Heart left ventricle (tissue), 16 donors: ENCODE measurements at regions not wholly inside any gene's neighbourhood (a gene's known extent, or its start where the extent isn't known, plus 50 kb on each side); places are given as distances from the start of the nearest gene placed in this dataset.

ENCODE experiments used
- ATAC-seq, 4 donors: fragments of 200-7000 bp; cut with Tn5 transposase; one replicate each; pipeline ENCODE4 v1.9.1; 2020 to 2022; ENCODE audit warnings: moderate library complexity in 4 of 4, mild to moderate bottlenecking in 3 of 4, moderate number of reproducible peaks in 1 of 4
- DNase-seq, 5 donors: peaks; one replicate each; pipeline ENCODE4 v3.0.0-alpha.2; 2020
- H3K27ac ChIP-seq, 12 donors: fragments of 200-600 bp; sonication (generic) in 4 of 12; one replicate each; pipeline versions ENCODE4 v1.5.0 to v1.8.0; 2016 to 2022; ENCODE audit warnings: mild to moderate bottlenecking in 2 of 12
- H3K27me3 ChIP-seq, 9 donors: fragments of 200-600 bp; sonication (generic) in 2 of 9; one replicate each; pipeline versions ENCODE4 v1.5.1 to v1.8.0; 2016 to 2022; ENCODE audit warnings: mild to moderate bottlenecking in 3 of 9
- H3K36me3 ChIP-seq, 9 donors: fragments of 200-600 bp; sonication (generic) in 2 of 9; one replicate each; pipeline versions ENCODE4 v1.5.0 to v1.8.0; 2018 to 2022; ENCODE audit warnings: mild to moderate bottlenecking in 2 of 9
- H3K4me1 ChIP-seq, 12 donors: fragments of 200-600 bp; sonication (generic) in 4 of 12; one replicate each; pipeline versions ENCODE4 v1.5.0 to v1.8.0; 2016 to 2022; ENCODE audit warnings: mild to moderate bottlenecking in 3 of 12
- H3K4me3 ChIP-seq, 12 donors: fragments of 200-600 bp; sonication (generic) in 4 of 12; one replicate each; pipeline versions ENCODE4 v1.5.0 to v1.8.0; 2017 to 2022; ENCODE audit warnings: mild to moderate bottlenecking in 9 of 12, moderate library complexity in 4 of 12
- H3K9me3 ChIP-seq, 12 donors: fragments of 200-600 bp; sonication (generic) in 4 of 12; one replicate each; pipeline versions ENCODE4 v1.5.0 to v1.8.0; 2016 to 2022; ENCODE audit warnings: mild to moderate bottlenecking in 1 of 12
- CTCF ChIP-seq, 12 donors: fragments of 200-600 bp; sonication (generic) in 4 of 12; IDR thresholded peaks; one replicate each; pipeline versions ENCODE4 v1.5.0 to v1.8.0; 2018 to 2022; ENCODE audit warnings: antibody characterized with exemption in 12 of 12, mild to moderate bottlenecking in 5 of 12
- POLR2A ChIP-seq, 2 donors: fragments of 450-650 bp; IDR thresholded peaks; one replicate each; pipeline ENCODE4 v1.6.1; 2017; ENCODE audit warnings: antibody characterized with exemption in 2 of 2, mild to moderate bottlenecking in 2 of 2, moderate library complexity in 2 of 2
- WGBS, 4 donors: extraction: QIAGEN DNeasy Blood & Tissue Kit in 2 of 4; methylation state at CpG; one replicate each; pipeline versions ENCODE4 v1.1.5 to v1.1.7; 2013 to 2018; 5-methylcytosine and 5-hydroxymethylcytosine counted together
- intact Hi-C, 10 donors: fragments of 100-400 bp; cut with DNase I; formaldehyde crosslinking; loops; one replicate each; pipeline versions ENCODE4 v1.11.1 to v1.14.2; 2022
- donor health status: ischemic (EF 13 %, LVEDD 7.1; RV severe dilation, severe dysfunction).
- donor health status: healthy with polysubstance abuse.
- donor health status: DM: no; HTN: yes; CAD: no.
- donor health status: DM: no; HTN: no; CAD: no.
- donor health status: ischemic (EF 25% LVEDD 6.9; RV normal size, moderate dysfunction).
- donor health status: ischemic (EF 25% LVEDD 5.7; RV mildly dilated, moderate dysfunction).
- donor health status: healthy.
- donor health status: DM: yes; HTN: yes; CAD: no.
- donor health status: ischemic (EF 35%, LVEDD 5.7; RV mildly dilated, moderate dysfunction).
- donor health status: nonischemic (EF 11% LVEDD 7.7; RV severe dilation, severe dysfunction).
- donor health status: DM: yes; HTN: yes; CAD: no.
- donor health status: PGD.
- donor health status: ischemic (EF 29% LVEDD 5.4; RV normal size, mild dysfunction).
- donor health status: nonischemic (EF 23%, LVEDD 6.1; RV moderate dilation, normal function).

GRCh38 chr10:57664815-57665214 is 602.9 kb downstream of the IPMK start:
- no peaks in the 10 kb centered on the region for H3K9me3 ChIP-seq
- intact Hi-C loops, result no loop called here
- DNase-seq, result no peak
- WGBS, 4 donors, result 43 to 57% (median 52%) methylated on average over 3 of the region's 3 CpGs
- no peaks in the 10 kb centered on the region for H3K36me3 ChIP-seq
- H3K4me1 ChIP-seq, result no peaks in the 10 kb centered on the region
- no peak overlapping the region for H3K27ac ChIP-seq
- no peak overlapping the region for H3K4me3 ChIP-seq
- TF ChIP-seq POLR2A (IDR thresholded peaks at IDR 0.05), result no peak
- TF ChIP-seq CTCF (IDR thresholded peaks at IDR 0.05), result no peak
- ATAC-seq, result no peak
- no peaks in the 10 kb centered on the region for H3K27me3 ChIP-seq

GRCh38 chr10:57663401-57663800 is 604.3 kb downstream of the IPMK start:
- Histone ChIP-seq H3K27me3 (no peaks in the 10 kb centered on the region), H3K4me3 (no peak overlapping the region), H3K36me3 (no peaks in the 10 kb centered on the region), H3K4me1 (no peaks in the 10 kb centered on the region), H3K9me3 (no peaks in the 10 kb centered on the region), H3K27ac (no peak overlapping the region)
- 62 to 66% (median 63%) methylated on average over 2 of the region's 2 CpGs for WGBS, 4 donors
- intact Hi-C loops, result no loop called here
- TF ChIP-seq POLR2A (IDR thresholded peaks at IDR 0.05) (no peak), CTCF (IDR thresholded peaks at IDR 0.05) (no peak)
- DNase-seq (no peak), ATAC-seq (no peak)

GRCh38 chr10:57661206-57661605 is 606.5 kb downstream of the IPMK start:
- no peak overlapping the region for H3K4me3 ChIP-seq
- TF ChIP-seq CTCF (IDR thresholded peaks at IDR 0.05) (no peak), POLR2A (IDR thresholded peaks at IDR 0.05) (no peak)
- intact Hi-C loops, result no loop called here
- 81 to 83% (median 83%) methylated on average over 4 of the region's 4 CpGs for WGBS, 4 donors
- no peaks in the 10 kb centered on the region for H3K4me1 ChIP-seq
- H3K27me3 ChIP-seq, result no peaks in the 10 kb centered on the region
- no peak for DNase-seq
- H3K9me3 ChIP-seq, result no peaks in the 10 kb centered on the region
- no peaks in the 10 kb centered on the region for H3K36me3 ChIP-seq
- ATAC-seq, result no peak
- no peak overlapping the region for H3K27ac ChIP-seq

GRCh38 chr10:57657164-57657765 is 610.4 kb downstream of the IPMK start:
- no peaks in the 10 kb centered on the region for H3K36me3 ChIP-seq
- H3K9me3 ChIP-seq, result peaks cover 0 to 3% (median 0%) of the 10 kb centered on the region in 12 donors
- no peaks in the 10 kb centered on the region for H3K4me1 ChIP-seq
- intact Hi-C loops, result loop anchor here in 1 of 10 donors (10.0 kb wide), 1 partner anchor 312 kb away; no protein-coding TSS in a partner anchor
- WGBS, 4 donors, result 23 to 29% (median 26%) methylated on average over 5 of the region's 5 CpGs
- ATAC-seq, result peak in 1 of 4 donors; percentile 39
- no peak overlapping the region for H3K4me3 ChIP-seq
- DNase-seq, result peak in 2 of 5 donors; percentile 9 to 18
- H3K27me3 ChIP-seq, result no peaks in the 10 kb centered on the region
- TF ChIP-seq POLR2A (IDR thresholded peaks at IDR 0.05) (no peak), CTCF (IDR thresholded peaks at IDR 0.05) (peak; percentile 37 to 67 (median 58))
- H3K27ac ChIP-seq, result no peak overlapping the region
